Liver (tissue), 8 donors: ENCODE measurements at regions not wholly inside any gene's neighbourhood (a gene's known extent, or its start where the extent isn't known, plus 50 kb on each side); places are given as distances from the start of the nearest gene placed in this dataset.

Source experiments
- DNase-seq: peaks from one replicate; pipeline ENCODE4 v3.0.0-alpha.2; 2017; ENCODE audit warnings: low spot score
- H3K27ac ChIP-seq, 2 donors: one replicate each; pipeline ENCODE4 v1.7.0; 2013; ENCODE audit warnings: inconsistent platforms in 2 of 2, low read length in 2 of 2, control low read depth in 1 of 2, low read depth in 1 of 2, mild to moderate bottlenecking in 1 of 2
- H3K27me3 ChIP-seq, 4 donors: one replicate each; pipeline versions ENCODE4 v1.6.1 to v1.7.0; 2013; ENCODE audit warnings: low read length in 3 of 4, inconsistent platforms in 1 of 4, mild to moderate bottlenecking in 1 of 4, moderate library complexity in 1 of 4; ENCODE audit not compliant: control insufficient read depth in 4 of 4, insufficient read depth in 4 of 4
- H3K36me3 ChIP-seq, 4 donors: one replicate each; pipeline versions ENCODE4 v1.6.1 to v1.7.0; 2013; ENCODE audit warnings: low read length in 3 of 4, mild to moderate bottlenecking in 3 of 4, low read depth in 1 of 4, moderate library complexity in 1 of 4; ENCODE audit not compliant: control insufficient read depth in 4 of 4, insufficient read depth in 3 of 4
- H3K4me1 ChIP-seq, 4 donors: one replicate each; pipeline versions ENCODE4 v1.6.1 to v1.7.0; 2013; ENCODE audit warnings: low read length in 3 of 4, mild to moderate bottlenecking in 3 of 4, moderate library complexity in 1 of 4; ENCODE audit not compliant: control insufficient read depth in 4 of 4, insufficient read depth in 4 of 4
- H3K4me3 ChIP-seq, 3 donors: one replicate each; pipeline versions ENCODE4 v1.6.1 to v1.7.0; 2013; ENCODE audit warnings: low read length in 3 of 3, control low read depth in 1 of 3, low read depth in 1 of 3, mild to moderate bottlenecking in 1 of 3
- H3K9ac ChIP-seq, 2 donors: one replicate each; pipeline ENCODE4 v1.7.0; 2013; ENCODE audit warnings: low read length in 2 of 2, mild to moderate bottlenecking in 2 of 2, moderate library complexity in 2 of 2, control low read depth in 1 of 2, low read depth in 1 of 2
- H3K9me3 ChIP-seq, 4 donors: one replicate each; pipeline versions ENCODE4 v1.6.1 to v1.7.0; 2013; ENCODE audit warnings: low read length in 3 of 4; ENCODE audit not compliant: control insufficient read depth in 4 of 4
- ATF3 ChIP-seq: IDR thresholded peaks from 2 replicates; pipeline ENCODE4 v1.6.1; 2016; ENCODE audit warnings: antibody characterized with exemption
- CTCF ChIP-seq: fragments of 150-350 bp; IDR thresholded peaks from 2 replicates; pipeline ENCODE4 v1.5.1; 2017; ENCODE audit warnings: improper control_type of control experiment, low read depth, low read length; ENCODE audit not compliant: missing input control
- EGR1 ChIP-seq, 2 donors: IDR thresholded peaks; 2 replicates each; pipeline ENCODE4 v1.6.1; 2016 to 2018; ENCODE audit warnings: antibody characterized with exemption in 2 of 2, low read depth in 2 of 2
- FOXA1 ChIP-seq: IDR thresholded peaks from 2 replicates; pipeline ENCODE4 v1.6.1; 2016; ENCODE audit warnings: antibody characterized with exemption
- FOXA2 ChIP-seq: IDR thresholded peaks from 2 replicates; pipeline ENCODE4 v1.6.1; 2016; ENCODE audit warnings: antibody characterized with exemption
- GABPA ChIP-seq, 2 donors: IDR thresholded peaks in 1 of 2; conservative IDR thresholded peaks in 1 of 2; 2 replicates each; pipeline ENCODE4 v1.6.1; 2016; ENCODE audit warnings: antibody characterized with exemption in 2 of 2, mild to moderate bottlenecking in 1 of 2, moderate library complexity in 1 of 2
- HNF4A ChIP-seq, 2 donors: conservative IDR thresholded peaks; 2 replicates each; pipeline ENCODE4 v1.6.1; 2016; ENCODE audit warnings: antibody characterized with exemption in 2 of 2, mild to moderate bottlenecking in 2 of 2
- HNF4G ChIP-seq: IDR thresholded peaks from 2 replicates; pipeline ENCODE4 v1.6.1; 2016; ENCODE audit warnings: antibody characterized with exemption
- JUND ChIP-seq, 2 donors: IDR thresholded peaks; 2 replicates each; pipeline ENCODE4 v1.6.1; 2016; ENCODE audit warnings: antibody characterized with exemption in 2 of 2
- MAX ChIP-seq: IDR thresholded peaks from 2 replicates; pipeline ENCODE4 v1.6.1; 2016; ENCODE audit warnings: antibody characterized with exemption
- NR2F2 ChIP-seq: IDR thresholded peaks from 2 replicates; pipeline ENCODE4 v1.6.1; 2016; ENCODE audit warnings: antibody characterized with exemption
- RAD21 ChIP-seq, 2 donors: IDR thresholded peaks; 2 replicates each; pipeline ENCODE4 v1.6.1; 2016; ENCODE audit warnings: antibody characterized with exemption in 2 of 2, mild to moderate bottlenecking in 2 of 2
- REST ChIP-seq: IDR thresholded peaks from 2 replicates; pipeline ENCODE4 v1.6.1; 2016; ENCODE audit warnings: antibody characterized with exemption, mild to moderate bottlenecking
- RXRA ChIP-seq, 2 donors: IDR thresholded peaks; 2 replicates each; pipeline ENCODE4 v1.6.1; 2017 to 2018; ENCODE audit warnings: antibody characterized with exemption in 2 of 2, mild to moderate bottlenecking in 1 of 2
- SP1 ChIP-seq: IDR thresholded peaks from 2 replicates; pipeline ENCODE4 v1.6.1; 2018; ENCODE audit warnings: antibody characterized with exemption, mild to moderate bottlenecking
- TAF1 ChIP-seq: conservative IDR thresholded peaks from 2 replicates; pipeline ENCODE4 v1.6.1; 2016; ENCODE audit warnings: antibody characterized with exemption, mild to moderate bottlenecking
- YY1 ChIP-seq: IDR thresholded peaks from 2 replicates; pipeline ENCODE4 v1.6.1; 2016; ENCODE audit warnings: antibody characterized with exemption, mild to moderate bottlenecking
- ZBTB33 ChIP-seq: IDR thresholded peaks from 2 replicates; pipeline ENCODE4 v1.6.1; 2016; ENCODE audit warnings: antibody characterized with exemption
- WGBS: extraction: QIAGEN DNeasy Blood & Tissue Kit; methylation state at CpG from one replicate; pipeline ENCODE4 v1.1.7; 2013; 5-methylcytosine and 5-hydroxymethylcytosine counted together
- donor health status: healthy.
- donor health status: healthy.
- donor health status: healthy.
- donor health status: healthy.
- donor health status: healthy.

- Histone ChIP-seq H3K9ac (no peak overlapping the region), H3K27ac (no peak overlapping the region), H3K4me1 (no peaks in the 10 kb centered on the region), H3K9me3 (no peaks in the 10 kb centered on the region), H3K4me3 (no peak overlapping the region), H3K36me3 (no peaks in the 10 kb centered on the region), H3K27me3 (no peaks in the 10 kb centered on the region)
- no peak for DNase-seq
- TF ChIP-seq FOXA2 (no peak), FOXA1 (no peak), ATF3 (no peak), CTCF (no peak), YY1 (no peak), HNF4A (conservative IDR thresholded peaks at IDR 0.05) (no peak), RXRA (IDR thresholded peaks at IDR 0.05) (no peak), REST (no peak), JUND (IDR thresholded peaks at IDR 0.05) (no peak), TAF1 (no peak), GABPA (IDR thresholded peaks at IDR 0.05 in 1 of 2, conservative IDR thresholded peaks at IDR 0.05 in 1 of 2) (no peak), EGR1 (IDR thresholded peaks at IDR 0.05; ENCODE audit: low read depth in 2 of 2) (no peak), ZBTB33 (no peak), SP1 (no peak), RAD21 (IDR thresholded peaks at IDR 0.05) (no peak), NR2F2 (no peak), HNF4G (no peak), MAX (no peak)
- 80% methylated on average over 3 of the region's 3 CpGs for WGBS
These were observed 464.3 kb downstream of the GRXCR1 start for GRCh38 chr4:43356786-43357185.
